GM19467 (cell line): ENCODE measurements at regions not wholly inside any gene's neighbourhood (a gene's known extent, or its start where the extent isn't known, plus 50 kb on each side); places are given as distances from the start of the nearest gene placed in this dataset.

Source experiments
- ATAC-seq: cut with Tn5 transposase; IDR thresholded peaks from one replicate; pipeline ENCODE4 v1.9.1; 2021; ENCODE audit warnings: mild to moderate bottlenecking, moderate library complexity; ENCODE audit not compliant: unreplicated experiment

DNA sequence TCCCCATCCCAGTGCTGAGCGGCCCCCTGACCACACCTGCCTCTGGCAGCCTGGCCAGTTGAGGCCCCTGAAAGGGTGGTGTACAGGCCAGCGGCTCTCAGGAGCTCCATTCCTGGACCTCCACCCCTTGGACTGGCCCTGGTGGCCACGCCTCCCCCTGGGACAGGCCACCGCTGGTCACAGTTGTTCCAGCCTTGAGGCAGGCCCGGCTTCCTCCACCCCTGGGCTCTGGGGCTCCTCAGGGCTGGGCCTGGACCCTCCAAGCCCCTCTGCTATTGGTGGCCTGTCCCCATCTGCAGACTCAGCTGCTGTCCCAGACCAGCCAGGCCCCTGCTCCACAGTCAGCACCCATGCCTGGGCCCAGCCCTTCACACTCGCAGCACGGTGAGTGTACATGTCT is 93.2 kb upstream of the NKX1-1 start:
- ATAC-seq, result no peak

DNA sequence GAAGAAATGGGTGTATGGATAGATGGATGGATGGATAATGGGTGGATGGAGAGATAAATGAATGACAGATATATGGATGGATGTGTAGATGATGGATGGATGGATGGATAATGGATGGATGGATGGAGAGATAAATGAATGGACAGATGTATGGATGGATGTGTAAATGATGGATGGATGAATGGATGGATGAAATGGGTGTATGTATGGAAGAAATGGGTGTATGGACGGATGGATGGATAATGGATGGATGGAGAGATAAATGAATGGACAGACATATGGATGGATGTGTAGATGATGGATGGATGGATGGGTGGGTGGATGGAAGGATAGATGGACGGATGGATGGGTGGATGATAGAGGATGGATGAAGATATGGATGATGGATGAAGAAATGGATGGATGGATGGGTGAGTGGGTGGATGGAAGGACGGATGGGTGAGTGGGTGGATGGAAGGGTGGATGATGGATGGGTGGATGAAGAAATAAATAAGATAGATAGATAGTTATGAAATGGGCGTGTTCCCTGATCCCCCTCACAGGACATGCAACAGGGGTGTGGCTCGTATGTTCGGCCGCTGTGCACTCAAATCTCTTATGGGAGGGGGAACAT is 91.1 kb upstream of the NKX1-1 start:
- no peak for ATAC-seq

DNA sequence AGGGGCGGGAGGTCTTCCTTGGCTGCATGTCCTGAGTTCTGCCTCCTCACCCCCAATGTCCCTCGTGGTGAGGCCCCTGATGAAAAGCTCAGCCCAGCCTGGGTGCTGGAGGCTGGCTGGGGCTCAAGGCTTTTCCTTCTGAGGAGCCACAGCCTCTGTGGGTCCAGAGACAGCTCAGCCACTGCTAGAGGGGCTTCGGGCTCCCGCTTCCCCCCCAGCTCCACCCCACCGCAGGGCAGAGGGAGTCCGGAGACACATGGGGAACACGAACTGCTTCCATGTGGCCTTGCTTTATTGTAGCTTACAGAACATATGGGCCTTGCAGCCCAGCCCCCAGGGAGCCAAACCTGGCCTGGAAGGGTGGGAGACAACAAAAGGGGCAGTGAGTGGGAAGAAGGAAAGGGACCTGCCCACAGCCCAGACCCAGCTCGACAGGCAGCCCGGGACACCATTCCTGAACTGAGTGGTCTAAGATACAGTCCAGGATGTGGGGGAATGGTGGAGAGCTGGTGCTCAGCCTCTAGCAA is 89.9 kb upstream of the NKX1-1 start:
- ATAC-seq, result no peak

DNA sequence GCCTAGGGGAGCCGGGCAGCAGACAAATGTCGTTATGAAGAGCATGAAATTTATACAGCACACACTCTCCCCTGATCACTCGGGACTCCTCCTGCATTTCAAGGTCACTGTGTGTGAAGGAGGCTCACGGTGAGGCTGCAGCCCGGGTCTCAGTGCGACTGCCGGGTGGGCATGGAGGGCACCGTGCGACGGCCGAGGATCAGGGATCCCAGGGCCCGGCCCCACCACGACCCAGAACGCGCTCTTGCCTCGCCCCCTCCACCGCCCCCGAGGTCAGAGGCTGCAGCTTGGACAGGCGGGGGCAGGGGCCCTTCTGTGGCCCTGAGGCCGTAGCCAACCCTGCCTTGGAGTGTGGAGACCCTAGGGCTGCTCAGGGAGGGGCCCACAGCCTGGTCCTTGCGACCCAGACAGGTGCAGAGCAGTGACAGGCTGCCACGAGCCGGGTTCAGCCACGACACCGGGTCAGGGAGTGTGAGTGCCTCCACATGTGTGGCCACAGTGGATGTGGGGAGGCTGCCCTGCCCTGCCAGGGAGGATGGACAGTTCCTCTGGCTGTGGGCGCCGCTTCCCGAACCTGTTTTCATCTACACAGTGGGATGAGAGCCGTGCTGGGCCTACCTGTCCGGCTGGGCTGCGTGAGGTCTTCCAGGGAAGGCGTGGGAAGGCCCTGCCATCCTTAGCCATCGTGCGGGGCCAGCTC is 89.3 kb upstream of the NKX1-1 start:
- no peak for ATAC-seq

DNA sequence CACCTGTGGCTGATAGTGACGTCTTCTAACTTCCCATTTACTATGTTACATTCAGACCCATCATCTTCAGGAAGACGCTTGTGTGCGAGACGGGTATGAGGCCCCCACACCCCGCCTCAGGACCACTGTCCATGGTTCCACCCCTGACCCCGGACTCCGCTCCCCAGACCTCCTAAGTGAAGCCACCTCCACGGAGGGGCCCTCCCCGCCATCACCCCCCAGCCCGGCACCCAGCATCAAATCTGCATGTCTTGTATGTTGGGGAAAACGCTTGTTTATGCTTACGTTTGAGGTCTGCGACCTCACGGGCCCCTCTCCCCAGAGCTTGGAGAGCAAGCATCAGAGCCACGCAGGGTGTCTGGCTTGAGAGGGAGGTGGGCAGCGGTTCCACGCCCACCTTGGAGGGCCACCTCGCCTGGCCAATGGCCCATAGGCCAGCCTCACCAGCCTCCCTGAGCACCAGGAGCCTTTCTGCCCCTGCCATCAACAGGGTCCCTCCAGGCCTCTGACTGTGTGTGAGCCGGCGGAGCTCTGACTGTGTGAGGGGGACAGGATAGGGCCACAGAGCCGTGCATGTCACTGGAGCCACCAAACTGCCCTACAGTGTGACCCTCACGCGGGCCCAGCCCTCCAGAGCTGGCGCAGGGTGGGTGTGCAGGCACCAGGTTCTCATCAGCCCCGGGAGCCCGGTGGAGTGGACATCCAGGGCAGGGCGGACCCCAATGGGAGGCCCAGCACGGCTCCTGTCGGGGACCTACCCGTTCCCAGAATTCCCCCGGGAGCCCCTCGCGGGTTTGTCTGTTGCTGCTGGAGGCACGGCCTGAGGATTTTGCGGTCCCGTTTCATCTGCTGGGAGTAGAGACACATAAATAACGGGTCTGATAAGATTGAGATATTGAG is 88.4 kb upstream of the NKX1-1 start:
- ATAC-seq, result no peak

DNA sequence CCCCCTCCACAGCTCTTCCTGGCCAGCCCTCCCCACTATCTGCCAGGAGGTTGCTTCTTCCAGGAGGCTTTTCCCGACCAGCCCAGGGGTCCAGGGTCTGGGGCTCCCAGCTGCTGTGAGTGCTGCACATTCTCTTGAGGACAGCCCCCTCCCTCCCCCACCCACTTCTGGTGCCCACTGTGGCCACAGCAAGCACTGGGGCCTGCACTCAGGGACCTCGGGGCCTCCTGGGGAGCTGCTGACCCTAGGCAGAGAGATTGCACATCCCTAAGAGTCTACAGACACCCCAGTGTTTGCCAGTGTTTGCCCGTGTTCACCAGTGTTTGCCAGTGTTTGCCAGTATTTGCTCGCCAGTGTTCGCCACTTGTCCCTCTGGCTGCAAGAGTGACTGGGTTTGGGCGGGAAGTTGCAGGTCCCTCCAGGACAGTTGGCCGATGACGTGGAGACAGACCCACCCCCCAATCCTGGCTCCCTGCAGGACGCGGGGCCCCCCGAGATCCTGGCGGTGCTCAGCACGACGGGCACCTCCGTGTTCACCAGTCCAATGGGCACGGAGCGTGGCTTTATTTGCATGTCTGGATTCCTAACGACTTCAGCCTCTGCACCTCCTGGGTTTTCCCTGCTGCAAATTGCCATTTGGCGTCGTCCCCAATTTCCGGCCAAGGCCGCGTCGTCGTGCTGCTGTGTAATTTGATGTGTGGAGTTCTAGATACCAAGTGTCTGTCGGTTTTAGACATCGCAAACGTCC is 87.5 kb upstream of the NKX1-1 start:
- ATAC-seq, result no peak

DNA sequence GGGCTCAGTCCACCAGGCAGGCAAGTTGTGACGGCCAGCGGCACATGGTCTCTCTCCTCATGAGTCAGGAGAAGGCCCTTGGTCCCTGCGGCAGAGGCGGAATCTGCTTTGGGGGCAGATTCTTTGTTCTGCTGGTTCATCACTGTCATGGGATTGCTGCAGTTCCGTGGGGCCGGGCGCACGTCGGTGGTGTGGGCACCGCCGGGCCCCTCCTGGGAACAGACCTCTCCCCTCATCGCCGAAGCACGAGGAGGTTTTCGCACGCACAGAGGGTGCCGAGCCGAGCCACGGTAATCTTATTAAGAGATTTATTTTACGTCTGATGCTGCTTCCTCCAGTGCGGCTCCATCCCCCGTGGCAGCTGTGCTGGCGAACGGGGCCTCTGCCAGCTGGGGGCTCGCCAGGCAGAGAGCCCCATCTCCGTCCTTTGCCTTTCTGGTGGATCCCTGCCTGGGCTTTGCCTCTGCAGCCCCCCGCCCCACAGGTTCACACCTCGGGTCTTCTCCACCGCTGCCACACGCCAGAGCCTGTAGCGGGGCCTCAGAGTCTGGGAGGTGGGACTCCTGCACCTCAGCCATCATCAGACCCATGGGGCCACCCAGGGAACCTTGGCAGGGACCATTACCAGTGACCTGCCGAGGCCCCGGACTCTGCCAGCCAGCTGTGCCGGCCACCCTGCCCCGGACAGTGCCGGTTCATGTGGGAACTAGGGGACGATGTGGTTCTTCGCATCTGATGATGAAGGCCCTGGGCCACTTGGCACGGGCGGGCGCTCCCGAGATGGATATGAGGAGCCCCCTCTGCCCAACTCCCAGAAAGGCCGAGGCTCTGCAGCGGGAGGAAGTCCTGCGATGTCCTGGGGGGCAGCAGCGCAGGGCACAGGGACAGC is 86.7 kb upstream of the NKX1-1 start:
- ATAC-seq, result no peak

DNA sequence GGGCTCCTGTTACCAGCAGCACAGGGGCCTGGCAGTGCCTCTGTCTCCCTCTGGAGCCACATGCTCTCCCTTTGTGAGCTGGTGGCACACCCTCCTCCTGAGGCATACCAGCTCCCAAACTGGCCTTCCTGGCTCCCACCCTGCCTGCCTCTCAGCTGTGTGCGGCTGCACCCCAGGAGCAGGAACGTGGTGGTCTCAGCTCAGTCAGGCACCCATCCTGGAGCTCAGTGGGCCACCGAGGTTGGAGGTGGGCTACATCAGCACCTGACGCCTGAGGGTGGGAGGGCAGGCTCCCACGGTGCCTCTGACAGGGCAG is 85.9 kb upstream of the NKX1-1 start:
- no peak for ATAC-seq

DNA sequence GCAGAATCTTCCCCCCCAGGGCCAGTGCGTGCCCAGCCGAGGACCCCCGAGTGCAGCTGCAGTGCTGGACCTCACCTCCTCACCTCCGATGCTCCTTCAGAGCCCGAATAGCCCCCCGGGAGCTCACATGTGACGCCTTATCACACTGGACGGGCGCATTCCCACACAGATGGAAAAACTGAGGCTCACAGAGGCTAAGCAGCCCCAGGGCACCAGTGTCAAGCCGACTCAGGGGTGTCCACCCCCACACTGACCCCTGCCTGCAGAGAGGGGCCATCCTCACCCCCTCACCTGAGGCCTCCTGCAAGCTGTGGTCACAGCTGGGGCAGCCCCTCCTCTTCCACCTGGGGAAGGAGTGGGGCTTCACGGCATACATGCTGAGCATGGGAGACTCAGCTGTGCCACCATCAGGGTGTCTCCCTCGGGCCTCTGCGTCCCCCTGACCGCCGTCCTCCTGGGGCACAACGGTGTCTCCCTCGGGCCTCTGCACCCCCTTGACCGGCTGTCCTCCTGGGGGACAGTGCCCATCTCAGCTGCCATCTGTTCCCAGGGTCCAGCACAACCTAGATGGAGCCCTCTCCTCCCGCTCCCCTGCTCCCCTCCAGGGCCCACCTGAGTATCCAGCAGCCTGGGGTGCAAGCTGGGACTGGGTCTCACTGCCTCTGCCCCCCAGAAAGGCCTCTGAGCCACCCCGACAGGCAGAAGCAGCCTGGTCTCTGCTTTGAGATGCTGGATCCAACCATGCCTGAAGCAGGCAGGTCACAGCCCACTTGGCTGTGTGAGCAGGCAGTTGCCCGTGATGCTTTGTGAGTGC is 85.3 kb upstream of the NKX1-1 start:
- ATAC-seq, result no peak

DNA sequence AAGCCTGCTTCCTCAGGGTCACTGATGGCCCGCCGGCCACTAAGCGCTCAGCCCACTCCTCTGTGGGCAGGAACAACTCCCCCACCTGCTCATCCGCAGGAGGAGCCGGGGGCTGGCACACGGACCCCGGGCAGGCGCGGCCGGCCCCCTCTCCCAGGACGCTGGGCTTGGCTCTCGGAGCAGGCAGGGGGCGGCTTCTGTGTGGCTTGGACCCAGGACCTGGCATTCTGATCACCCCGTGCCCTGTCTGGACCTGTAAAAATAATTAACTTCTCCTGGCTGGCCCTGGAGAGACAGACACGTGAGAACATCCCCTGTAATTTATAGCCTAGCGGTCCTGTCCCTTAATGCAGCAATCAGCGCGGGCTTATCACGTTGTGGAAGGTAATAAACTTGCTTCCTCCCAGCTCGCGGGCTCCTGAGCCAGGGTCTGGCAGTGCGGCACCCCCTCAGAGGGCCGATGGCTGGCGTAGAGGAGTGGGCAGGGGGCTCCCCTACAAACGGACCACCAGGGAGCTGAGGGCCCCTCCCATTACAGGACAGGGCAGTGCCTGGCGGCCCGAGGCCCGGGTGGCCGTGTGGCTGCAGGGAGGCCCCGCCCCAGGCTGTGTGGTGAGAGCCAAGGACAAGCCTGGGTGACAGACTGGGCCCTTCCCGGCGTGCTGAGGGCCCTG is 84.5 kb upstream of the NKX1-1 start:
- ATAC-seq, result no peak

DNA sequence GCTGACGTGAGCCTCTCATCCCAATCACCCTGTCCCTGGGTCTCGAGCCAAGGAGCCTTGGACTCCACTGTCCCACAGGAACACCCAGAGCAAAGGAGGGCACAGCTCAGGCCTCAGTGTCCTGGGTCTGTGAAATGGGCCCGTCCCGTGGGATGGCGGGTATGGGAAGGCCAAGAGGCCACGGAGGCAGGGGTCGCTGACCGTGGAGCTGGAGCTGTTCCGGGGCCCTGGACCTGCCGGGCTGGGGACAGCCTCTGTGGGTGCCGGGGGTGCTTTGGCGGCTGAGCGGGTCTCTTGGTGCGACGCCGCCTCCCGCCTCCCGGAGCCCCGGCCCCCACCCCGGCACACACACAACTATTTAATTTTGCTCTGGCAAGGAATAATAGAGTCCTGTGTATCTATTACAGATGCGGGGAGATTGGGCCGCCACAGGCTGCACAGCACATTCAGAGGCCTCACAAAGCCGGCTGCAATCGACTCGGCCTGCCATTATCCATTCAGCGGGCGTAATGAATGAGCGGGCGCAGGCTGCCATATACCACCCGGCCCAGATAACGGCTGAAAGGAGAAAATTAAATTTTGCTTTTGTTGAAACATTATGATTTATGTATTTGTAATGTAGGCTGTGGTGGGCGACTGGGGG is 83.9 kb upstream of the NKX1-1 start:
- no peak for ATAC-seq

DNA sequence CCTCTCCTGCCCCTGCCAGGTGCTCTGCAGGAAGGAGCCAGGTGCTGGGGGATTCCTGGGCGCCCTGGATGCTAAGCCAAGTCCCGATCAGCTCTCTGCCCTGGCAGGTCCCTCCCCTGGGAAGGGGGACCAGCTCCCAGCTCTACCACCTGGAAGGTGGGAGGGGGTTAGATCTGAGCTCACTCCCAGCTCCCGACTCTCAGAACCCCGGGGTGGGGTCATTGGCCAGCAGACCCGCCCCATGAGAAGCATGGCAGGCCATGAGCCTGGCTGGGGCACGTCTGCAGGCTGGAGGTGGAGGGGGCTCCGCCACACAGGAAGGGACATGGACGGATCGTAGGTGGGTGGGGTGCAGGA is 83.4 kb upstream of the NKX1-1 start:
- no peak for ATAC-seq

DNA sequence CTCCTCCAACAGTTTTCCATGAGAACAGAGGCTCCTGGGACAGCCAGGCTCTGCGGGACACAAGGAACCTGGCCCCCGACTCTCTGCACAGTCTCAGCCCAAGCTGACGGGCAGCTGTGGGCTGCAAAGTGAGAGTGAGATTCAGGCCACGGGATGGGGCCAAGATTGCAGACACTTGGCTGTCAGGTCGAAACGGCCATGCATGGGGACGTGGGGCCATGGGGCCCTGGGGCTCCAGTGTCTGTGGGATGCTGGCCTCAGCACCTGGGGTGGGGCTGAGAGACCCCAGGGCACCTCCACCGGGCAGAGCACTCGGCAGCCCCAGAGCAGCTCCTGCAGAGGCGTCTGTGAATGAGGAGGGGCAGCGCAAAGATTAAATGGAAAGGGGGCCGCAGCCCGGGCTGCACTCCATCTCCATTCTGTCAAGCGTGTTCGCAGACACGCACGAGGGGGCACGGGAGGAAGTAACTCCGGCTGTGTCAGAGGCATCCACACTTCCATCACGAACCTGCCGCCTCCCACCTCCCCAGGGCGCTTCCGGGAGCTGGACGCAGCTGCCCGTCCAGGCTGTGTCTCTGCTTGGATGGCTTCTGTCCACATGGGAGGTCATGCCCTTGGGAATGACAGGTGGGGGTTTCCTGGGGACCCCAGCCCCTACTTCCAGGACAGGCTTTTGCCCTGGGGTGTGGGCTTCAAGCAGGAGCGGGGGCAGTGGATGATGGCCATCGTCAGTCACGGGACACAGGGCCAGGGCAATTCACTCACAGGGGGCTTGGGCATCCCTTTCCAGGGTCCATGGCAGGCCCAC is 82.8 kb upstream of the NKX1-1 start:
- no peak for ATAC-seq

DNA sequence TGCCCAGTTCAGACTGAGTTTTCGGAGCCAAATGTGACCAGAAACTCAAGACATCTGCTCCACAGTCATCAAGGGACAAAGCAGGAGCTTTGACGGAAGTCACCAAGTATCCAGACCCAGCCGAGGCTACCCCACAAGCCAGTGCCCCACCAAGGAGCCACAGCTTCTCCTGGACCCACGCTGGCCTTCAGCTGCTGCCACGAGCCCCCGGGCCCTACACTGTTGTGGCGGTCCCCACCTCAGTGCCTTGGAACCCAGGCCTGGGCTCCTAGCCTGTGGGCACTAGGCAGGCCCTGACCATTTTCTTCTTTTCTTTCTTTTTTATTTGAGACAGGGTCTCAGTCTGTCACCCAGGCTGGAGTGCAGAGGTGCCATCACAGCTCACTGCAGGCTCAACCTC is 82.1 kb upstream of the NKX1-1 start:
- no peak for ATAC-seq

DNA sequence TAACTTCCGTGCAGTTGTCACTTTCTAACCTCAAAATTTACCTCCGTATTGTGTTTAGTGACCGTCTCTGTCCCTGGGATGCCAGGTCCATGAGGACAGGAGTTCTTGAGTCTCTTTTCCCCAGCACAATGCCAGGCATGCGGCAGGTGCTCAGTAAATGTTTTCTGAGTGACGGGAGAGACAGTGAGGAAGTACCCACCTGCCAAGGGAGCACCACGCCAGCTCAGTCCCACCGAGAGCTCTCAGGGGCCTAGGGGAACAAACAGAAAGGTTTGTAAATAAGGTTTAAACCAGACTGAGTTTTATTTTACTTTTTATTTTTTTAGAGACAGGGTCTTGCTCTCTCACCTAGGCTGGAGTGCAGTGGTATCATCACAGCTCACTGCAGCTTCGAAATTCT is 81.5 kb upstream of the NKX1-1 start:
- ATAC-seq, result no peak

DNA sequence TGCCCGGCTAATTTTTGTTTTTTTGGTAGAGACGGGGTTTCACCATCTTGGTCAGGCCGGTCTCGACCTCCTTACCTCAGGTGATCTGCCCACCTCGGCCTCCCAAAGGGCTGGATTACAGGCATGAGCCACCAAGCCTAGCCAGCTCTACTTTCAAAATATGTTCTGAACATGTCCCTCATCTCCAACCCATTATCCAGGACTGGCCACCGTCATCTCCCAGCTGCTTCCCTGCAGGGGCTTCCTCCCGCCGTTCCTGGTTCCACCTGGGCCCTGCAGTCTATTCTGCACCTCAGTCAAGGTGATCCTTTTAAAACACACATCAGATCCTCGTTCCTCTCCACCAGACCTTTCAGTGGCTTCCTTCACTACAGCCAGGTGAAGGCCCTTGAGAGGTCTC is 80.9 kb upstream of the NKX1-1 start:
- ATAC-seq, result no peak

DNA sequence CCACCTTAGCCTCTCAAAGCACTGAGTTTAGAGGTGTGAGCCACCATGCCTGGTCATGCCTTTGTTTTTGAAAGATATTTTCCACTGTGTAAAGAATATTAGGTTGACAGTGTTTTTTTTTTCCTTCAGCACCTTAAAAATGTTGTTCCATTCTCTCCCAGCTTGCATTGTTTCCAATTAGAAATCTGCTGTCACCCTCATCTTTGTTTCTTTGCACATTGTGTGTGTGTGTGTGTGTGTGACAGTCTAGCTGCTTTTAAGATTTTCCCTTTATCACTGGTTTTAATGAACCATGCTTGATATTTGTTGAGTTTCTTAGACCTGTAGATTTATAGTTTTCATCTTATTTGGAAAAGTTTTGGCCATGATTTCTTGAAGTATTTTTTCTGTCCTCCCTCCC is 79.0 kb upstream of the NKX1-1 start:
- ATAC-seq, result no peak

DNA sequence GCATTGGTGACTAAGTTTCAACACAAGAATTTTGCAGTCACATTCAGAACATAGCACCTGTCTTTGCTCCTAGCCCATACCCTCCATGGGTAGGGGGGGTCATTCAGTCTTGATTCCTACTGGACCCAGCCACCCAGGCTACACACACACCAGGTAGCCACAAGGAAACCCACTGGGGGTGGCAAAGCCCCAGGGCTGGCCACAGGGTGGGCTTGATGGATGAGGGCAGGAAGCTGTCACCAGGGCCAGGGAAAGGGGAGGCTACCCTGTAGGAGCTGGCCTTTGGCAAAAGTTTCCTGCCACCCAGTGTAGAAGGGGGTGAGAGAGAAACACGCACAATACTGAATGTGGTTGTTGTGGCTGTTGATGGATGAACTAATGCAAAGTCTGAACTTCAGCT is 74.5 kb upstream of the NKX1-1 start:
- no peak for ATAC-seq
